Iris pigment epithelial cell (primary cell): ENCODE measurements at regions not wholly inside any gene's neighbourhood (a gene's known extent, or its start where the extent isn't known, plus 50 kb on each side); places are given as distances from the start of the nearest gene placed in this dataset.
A peak's percentile ranks its signal among the peaks of the same experiment; 100 is the strongest.

Experiments
- DNase-seq: peaks from one replicate; pipeline ENCODE4 v3.0.0-alpha.2; 2011; ENCODE audit warnings: low read depth

- DNase-seq: peak; percentile 28
Measured at GRCh38 chr7:84536271-84536870, 341.8 kb upstream of the SEMA3A start.

- DNase-seq: no peak
Measured at GRCh38 chr7:84535580-84536270, 341.1 kb upstream of the SEMA3A start.

DNA sequence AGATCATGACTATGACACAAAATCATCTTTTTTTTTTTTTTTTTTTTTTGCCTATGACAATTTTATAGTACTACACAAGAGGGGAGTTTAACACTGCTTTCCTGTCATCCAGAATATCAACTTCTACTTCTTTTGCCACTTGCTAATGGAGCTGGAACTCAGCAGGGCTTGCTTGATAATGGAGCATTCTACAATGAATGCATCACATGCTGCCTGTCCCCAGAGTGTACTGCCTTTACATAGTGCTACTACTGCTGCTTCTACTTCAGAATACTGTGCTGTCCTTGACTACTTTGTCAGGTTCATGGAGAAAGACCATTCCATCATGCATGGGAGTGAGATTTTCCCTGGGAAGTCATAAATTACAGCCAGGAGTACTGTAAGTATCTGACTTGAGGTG, 338.6 kb upstream of the SEMA3A start:
- no peak for DNase-seq

GRCh38 chr7:84532196-84532595, 337.6 kb upstream of the SEMA3A start:
- DNase-seq: no peak

DNA sequence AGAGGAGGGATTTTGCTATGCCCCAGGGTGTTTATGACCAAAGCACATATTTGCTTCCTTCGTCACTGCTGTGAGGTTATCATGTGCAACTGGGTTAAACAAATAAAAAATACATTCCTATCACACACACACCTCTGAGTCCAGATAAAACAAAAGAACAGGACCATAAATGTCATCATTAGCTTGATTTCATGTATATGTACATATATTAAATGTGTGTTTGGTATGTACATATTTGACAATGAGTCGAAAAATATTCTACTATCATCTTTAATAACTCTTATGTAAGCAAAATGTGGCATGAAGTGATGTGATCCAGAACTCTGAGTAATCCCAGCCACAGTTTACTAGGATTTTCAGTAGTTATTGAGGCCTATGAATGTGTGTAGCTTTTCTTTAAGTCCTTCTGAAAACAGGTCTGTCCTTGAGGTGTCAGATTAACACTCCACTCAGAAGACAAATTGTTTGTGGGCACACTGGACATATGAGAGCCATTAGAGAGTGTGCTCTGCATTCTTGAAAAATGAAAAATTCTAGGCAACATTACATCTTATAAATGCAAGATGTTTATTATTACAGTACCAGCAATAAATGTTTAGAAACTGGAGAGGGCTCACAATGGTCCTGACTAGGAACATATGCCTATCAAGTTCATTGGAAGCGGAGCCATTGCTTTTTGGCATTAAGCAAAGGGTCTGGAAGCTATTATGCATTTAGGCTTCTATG, 335.1 kb upstream of the SEMA3A start:
- DNase-seq: peak; percentile 87

GRCh38 chr7:84528756-84529479, 334.3 kb upstream of the SEMA3A start:
- DNase-seq: no peak

- DNase-seq: peak; percentile 94
Measured at GRCh38 chr7:84524714-84525694, 330.4 kb upstream of the SEMA3A start.

GRCh38 chr7:84513061-84513460, 318.5 kb upstream of the SEMA3A start:
- no peak for DNase-seq

GRCh38 chr7:84512055-84512454, 317.5 kb upstream of the SEMA3A start:
- DNase-seq: no peak

GRCh38 chr7:84510505-84510904, 315.9 kb upstream of the SEMA3A start:
- DNase-seq: peak; percentile 82

DNA sequence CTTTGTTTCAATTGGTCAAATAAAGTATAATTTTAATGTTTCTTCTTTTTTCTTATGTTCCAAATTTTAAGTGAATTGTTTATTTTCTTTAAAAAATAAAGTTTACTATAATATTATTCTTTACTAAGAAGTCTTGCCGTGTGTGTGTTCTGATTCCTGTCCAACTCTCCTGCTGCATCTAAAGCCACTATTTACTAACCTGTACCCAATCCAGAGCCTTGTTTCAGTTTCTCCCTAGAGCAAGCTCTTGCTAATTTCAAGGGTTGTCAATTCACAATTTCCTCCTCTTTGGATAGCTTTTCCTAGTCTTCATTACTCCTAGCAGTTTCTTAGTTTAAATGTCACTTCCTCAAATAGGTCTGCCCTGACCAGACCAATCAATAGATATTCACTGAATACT, 314.9 kb upstream of the SEMA3A start:
- DNase-seq: peak; percentile 47

DNA sequence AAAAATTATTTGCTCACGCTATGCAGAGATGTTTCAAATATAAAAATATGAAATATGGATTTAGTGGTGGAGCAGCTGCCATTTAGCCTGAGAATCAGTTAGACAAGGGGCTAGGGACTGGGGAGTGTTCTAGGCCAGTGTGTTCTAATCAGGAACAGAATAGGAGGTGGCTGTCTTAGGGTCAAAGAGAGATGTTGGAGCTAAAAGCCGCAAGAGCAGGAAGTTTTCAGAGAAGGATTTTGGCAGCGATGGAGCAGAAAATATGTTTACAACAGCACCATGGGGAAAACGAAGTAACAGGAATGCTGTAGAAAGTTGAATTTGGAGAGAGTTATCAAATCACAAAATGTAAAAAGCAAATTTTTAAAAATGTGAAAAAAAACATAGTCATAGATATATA, 314.0 kb upstream of the SEMA3A start:
- DNase-seq: no peak

DNA sequence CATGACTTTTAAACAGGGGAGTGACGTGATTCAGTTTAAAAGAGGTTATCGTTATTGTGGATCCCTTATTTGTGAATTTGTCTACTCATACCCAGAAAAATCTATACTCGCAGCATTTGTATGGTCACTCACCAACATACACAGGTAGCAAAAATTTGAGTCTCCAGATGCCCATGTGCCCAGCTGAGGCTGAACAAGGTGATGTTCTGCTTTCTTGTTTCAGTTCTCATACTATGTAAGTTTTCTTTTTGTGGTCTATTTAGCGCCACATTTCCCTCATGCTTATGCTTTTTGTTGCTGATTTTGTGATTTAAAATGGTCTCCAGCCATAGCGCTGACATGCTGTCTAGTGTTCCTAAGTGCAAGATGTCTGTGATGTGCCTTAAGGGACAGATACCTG, 312.9 kb upstream of the SEMA3A start:
- no peak for DNase-seq

DNA sequence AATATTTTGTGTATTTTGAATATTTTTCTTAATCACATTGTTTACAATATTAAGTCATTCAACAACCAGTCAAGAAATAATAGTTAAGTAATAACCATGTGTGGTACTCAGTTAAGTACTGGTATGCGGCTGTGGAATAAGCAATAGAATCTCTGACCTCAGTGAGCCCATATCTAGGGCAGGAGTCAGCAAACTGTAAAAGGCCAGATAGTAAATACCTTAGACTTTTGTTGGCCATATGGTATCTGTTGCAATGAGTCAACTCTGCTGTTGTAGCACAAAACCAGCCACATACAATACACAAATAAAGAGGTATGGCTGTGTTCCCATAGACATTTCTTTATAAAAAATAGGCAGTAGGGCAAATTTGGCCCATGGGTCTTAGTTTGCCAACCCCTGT, 311.6 kb upstream of the SEMA3A start:
- peak; percentile 84 for DNase-seq

DNA sequence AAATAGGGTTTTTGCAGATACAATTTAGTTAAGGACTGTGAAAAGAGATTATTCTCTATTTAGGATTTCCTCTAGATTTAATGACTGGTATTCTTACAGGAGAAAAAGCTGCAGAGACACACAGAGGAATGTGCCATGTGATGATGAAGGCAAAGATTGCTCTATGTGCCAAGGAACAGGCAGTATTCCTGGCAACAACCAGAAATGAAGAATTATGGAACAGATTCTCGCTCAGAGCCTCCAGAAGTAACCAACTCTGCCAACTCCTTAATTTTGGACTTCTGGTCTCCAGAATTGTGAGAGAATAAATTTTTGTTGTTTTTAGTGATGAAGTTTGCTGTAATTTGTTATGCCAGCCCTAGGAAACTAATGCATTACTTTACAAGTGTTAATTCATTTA, 307.6 kb upstream of the SEMA3A start:
- DNase-seq: no peak

DNA sequence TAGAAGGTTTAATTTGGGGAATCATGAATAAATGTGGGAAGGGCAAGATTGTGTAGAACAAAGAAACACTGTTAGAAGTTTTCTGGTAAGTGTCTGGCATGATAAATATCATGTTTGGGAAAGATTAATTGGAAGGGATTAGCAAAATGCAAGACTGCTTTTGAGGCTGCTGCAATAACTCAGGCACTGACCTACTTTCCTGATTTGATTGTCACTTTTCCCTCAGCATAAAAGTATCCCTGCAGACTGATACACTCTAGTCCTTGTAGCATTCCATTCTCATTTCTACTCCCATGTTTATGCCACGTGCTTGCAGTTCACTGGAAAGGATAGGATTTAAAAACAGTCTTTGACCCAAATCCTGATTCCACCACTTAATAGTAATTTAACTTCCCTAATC, 303.3 kb upstream of the SEMA3A start:
- peak; percentile 9 for DNase-seq

DNA sequence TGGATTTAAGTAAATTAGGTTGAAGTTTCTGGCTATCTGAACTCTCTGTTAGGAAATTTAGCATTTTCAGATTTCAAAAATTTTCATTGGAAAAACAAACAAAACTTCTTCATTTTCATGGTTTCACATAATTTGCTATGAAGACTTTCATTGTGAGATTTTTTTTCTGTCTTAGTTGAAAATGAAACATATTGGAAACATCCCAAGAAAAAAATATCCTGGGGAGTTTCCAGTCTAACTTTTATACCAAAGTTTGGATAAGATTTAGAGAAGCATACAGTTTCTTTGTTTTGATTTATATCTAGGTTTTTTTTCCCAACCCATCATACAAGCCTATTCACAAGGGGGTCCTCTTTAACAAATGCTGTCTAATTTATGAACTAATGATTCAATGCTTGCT, 300.5 kb upstream of the SEMA3A start:
- DNase-seq: no peak

GRCh38 chr7:84492098-84493034, 297.8 kb upstream of the SEMA3A start:
- no peak for DNase-seq

GRCh38 chr7:84490661-84491060, 296.1 kb upstream of the SEMA3A start:
- DNase-seq: peak; percentile 18

- peak; percentile 9 for DNase-seq
Measured at GRCh38 chr7:84484502-84485079, 290.0 kb upstream of the SEMA3A start.
